K562 (cell line): ENCODE measurements at regions not wholly inside any gene's neighbourhood (a gene's known extent, or its start where the extent isn't known, plus 50 kb on each side); places are given as distances from the start of the nearest gene placed in this dataset.

Experiments
- ATAC-seq: fragments of 200-7000 bp; cut with Tn5 transposase; 3 replicates; pipeline ENCODE4 v1.9.1; 2020; ENCODE audit warnings: moderate library complexity
- BruUV-seq: library from RNA; stranded (reverse); fragments of 400-500 nt; replicated peaks from 2 replicates; lab custom pipeline; 2021; lab: Mats Ljungman, UMichigan
- CTCF ChIA-PET: fragments of 300-600 bp; formaldehyde crosslinking; extraction: SDS; loops from one replicate; lab custom pipeline; 2021; ENCODE audit warnings: low intra/inter-chr PET ratio; lab: Yijun Ruan, JAX
- POLR2A ChIA-PET: fragments of 300-600, 350-650 bp; sonication (Branson Sonifier 250); formaldehyde crosslinking; extraction: SDS; loops from one replicate; lab custom pipeline; 2021; ENCODE audit warnings: antibody characterized with exemption, inconsistent platforms; lab: Yijun Ruan, JAX
- DNase-seq, 4 experiments: peaks; one replicate each; pipeline versions ENCODE4 v3.0.0 to v3.0.0-alpha.2; 2011 to 2018; ENCODE audit warnings: low spot score in 3 of 4, mixed read lengths in 3 of 4; ENCODE audit errors: extremely low read depth in 1 of 4
- FAIRE-seq: peaks from 2 replicates; lab custom pipeline; 2011; peaks lifted over from hg19 to GRCh38; lab: Jason Lieb, UNC
- H2AFZ ChIP-seq: 2 replicates; pipeline ENCODE4 v1.6.0; 2011; ENCODE audit warnings: low read depth, low read length, control low read depth, inconsistent platforms
- H3K27ac ChIP-seq: fragments of 200-600 bp; 3 replicates; pipeline ENCODE4 v1.8.0; 2011; ENCODE audit warnings: low read depth, mild to moderate bottlenecking, control low read depth, inconsistent platforms, low read length, moderate library complexity, mixed read lengths; ENCODE audit errors: extremely low read depth
- H3K27me3 ChIP-seq, 2 experiments: fragments of 300-600 bp in 1 of 2; 2 replicates in 1 of 2; 3 replicates in 1 of 2; pipeline versions ENCODE4 v1.6.0 to v1.8.0; 2011; ENCODE audit warnings: inconsistent platforms in 2 of 2, low read length in 2 of 2, mild to moderate bottlenecking in 1 of 2, mixed read lengths in 1 of 2, moderate library complexity in 1 of 2; ENCODE audit not compliant: control insufficient read depth in 2 of 2, insufficient read depth in 2 of 2
- H3K36me3 ChIP-seq: fragments of 300-600 bp; 3 replicates; pipeline ENCODE4 v1.8.0; 2011; ENCODE audit warnings: mild to moderate bottlenecking, low read length, inconsistent platforms; ENCODE audit not compliant: control insufficient read depth, insufficient read depth
- H3K4me1 ChIP-seq, 2 experiments: fragments of 200-600 bp in 1 of 2; replicated peaks in 1 of 2; 2 replicates in 1 of 2; 3 replicates in 1 of 2; pipeline versions ENCODE4 v1.5.1 to v1.8.0; 2011; ENCODE audit warnings: inconsistent platforms in 2 of 2, low read length in 2 of 2, mild to moderate bottlenecking in 1 of 2, mixed read lengths in 1 of 2, moderate library complexity in 1 of 2; ENCODE audit not compliant: control insufficient read depth in 2 of 2, insufficient read depth in 2 of 2
- H3K4me2 ChIP-seq: 2 replicates; pipeline ENCODE4 v1.6.1; 2011; ENCODE audit warnings: low read length, control low read depth, inconsistent platforms, mixed read lengths; ENCODE audit not compliant: insufficient read depth
- H3K4me3 ChIP-seq: fragments of 200-600 bp; sonication (generic), shearing (Covaris generic); 2 replicates; pipeline ENCODE4 v1.5.1; 2016; ENCODE audit warnings: control low read depth, inconsistent platforms
- H3K79me2 ChIP-seq: fragments of 200-600 bp; 3 replicates; pipeline ENCODE4 v1.8.0; 2011; ENCODE audit warnings: low read length, inconsistent platforms; ENCODE audit not compliant: control insufficient read depth, insufficient read depth
- H3K9ac ChIP-seq, 2 experiments: 2 replicates each; pipeline versions ENCODE4 v1.6.0 to v1.6.1; 2011; ENCODE audit warnings: low read depth in 2 of 2, low read length in 2 of 2, control low read depth in 1 of 2, inconsistent platforms in 1 of 2, mild to moderate bottlenecking in 1 of 2, mixed read lengths in 1 of 2; ENCODE audit not compliant: insufficient read depth in 1 of 2
- H3K9me1 ChIP-seq: one replicate; pipeline ENCODE4 v1.6.0; 2011; ENCODE audit warnings: inconsistent platforms, mild to moderate bottlenecking, low read length, moderate library complexity; ENCODE audit not compliant: control insufficient read depth, insufficient read depth
- H3K9me3 ChIP-seq: replicated peaks from 2 replicates; pipeline ENCODE4 v1.5.1; 2011; ENCODE audit warnings: low read depth, low read length, inconsistent platforms; ENCODE audit not compliant: control insufficient read depth, insufficient read depth
- H4K20me1 ChIP-seq: replicated peaks from 2 replicates; pipeline ENCODE4 v1.6.1; 2011; ENCODE audit warnings: low read length, inconsistent platforms, mixed read lengths; ENCODE audit not compliant: control insufficient read depth, insufficient read depth
- FOS ChIP-seq: IDR thresholded peaks from 3 replicates; pipeline ENCODE4 v1.6.1; 2011; ENCODE audit not compliant: insufficient read length; ENCODE audit errors: extremely low read depth
- JUN ChIP-seq, 2 experiments: sonication (generic) in 1 of 2; formaldehyde crosslinking in 1 of 2; IDR thresholded peaks; 2 replicates each; pipeline versions ENCODE4 v1.6.1 to v1.8.0; 2012 to 2022; ENCODE audit warnings: borderline replicate concordance in 2 of 2, mild to moderate bottlenecking in 2 of 2, improper control_type of control experiment in 1 of 2, low read depth in 1 of 2, low read length in 1 of 2, missing genetic modification reagents in 1 of 2
- PHTF2 ChIP-seq: fragments of 250-450 bp; sonication (Bioruptor Pico); IDR thresholded peaks from 2 replicates; pipeline ENCODE4 v1.5.0; 2021; ENCODE audit warnings: mild to moderate bottlenecking
- POU5F1 ChIP-seq: fragments of 150-350 bp; IDR thresholded peaks from 2 replicates; pipeline ENCODE4 v1.6.1; 2014; ENCODE audit warnings: borderline replicate concordance, low read length, low read depth, mild to moderate bottlenecking; ENCODE audit not compliant: partially characterized antibody
- PRMT5 ChIP-seq: sonication (generic); formaldehyde crosslinking; IDR thresholded peaks from 2 replicates; pipeline ENCODE4 v1.5.0; 2020; ENCODE audit warnings: missing genetic modification reagents
- RAD51 ChIP-seq: fragments of 450-650 bp; IDR thresholded peaks from 2 replicates; pipeline ENCODE4 v1.7.1; 2016; ENCODE audit warnings: low read depth, mild to moderate bottlenecking, borderline replicate concordance
- RBM15 ChIP-seq: fragments of 200-400 bp; formaldehyde crosslinking; IDR thresholded peaks from 2 replicates; pipeline ENCODE4 v1.6.1; 2018; ENCODE audit warnings: mild to moderate bottlenecking, low read length, moderate library complexity; ENCODE audit not compliant: insufficient read depth
- RBM34 ChIP-seq: fragments of 200-400 bp; formaldehyde crosslinking; IDR thresholded peaks from 2 replicates; pipeline ENCODE4 v1.6.1; 2018; ENCODE audit warnings: low read length, borderline replicate concordance; ENCODE audit not compliant: insufficient read depth
- XRCC5 ChIP-seq: fragments of 200-400 bp; formaldehyde crosslinking; IDR thresholded peaks from 2 replicates; pipeline ENCODE4 v1.6.1; 2017; ENCODE audit warnings: low read depth, mild to moderate bottlenecking, low read length
- ZNF165 ChIP-seq: fragments of 250-450 bp; sonication (Bioruptor Pico); IDR thresholded peaks from 2 replicates; pipeline ENCODE4 v1.4.0; 2020; ENCODE audit warnings: borderline replicate concordance
- ZNF184 ChIP-seq: sonication (generic); formaldehyde crosslinking; IDR thresholded peaks from 2 replicates; pipeline ENCODE4 v1.5.0; 2020; ENCODE audit warnings: missing genetic modification reagents
- ZNF217 ChIP-seq: sonication (generic); formaldehyde crosslinking; IDR thresholded peaks from 2 replicates; pipeline ENCODE4 v1.8.0; 2022; ENCODE audit warnings: mild to moderate bottlenecking, missing genetic modification reagents
- ZNF445 ChIP-seq: fragments of 250-450 bp; sonication (Bioruptor Pico); IDR thresholded peaks from 2 replicates; pipeline ENCODE4 v1.4.0; 2020; ENCODE audit warnings: low read depth, mild to moderate bottlenecking, moderate library complexity
- WGBS: fragments of 100-300 bp; shearing (Covaris generic); methylation state at CpG from one replicate; pipeline ENCODE4 v1.1.6; 2016; ENCODE audit warnings: low coverage, mixed read lengths; ENCODE audit not compliant: insufficient coverage; ENCODE audit errors: missing lambda C conversion rate; 5-methylcytosine and 5-hydroxymethylcytosine counted together
- in situ Hi-C: fragments of 300-500 bp; cut with MboI; formaldehyde crosslinking; loops from 4 replicates; pipeline ENCODE4 v1.15.0; 2018; ENCODE audit warnings: inconsistent platforms, mixed read lengths
- intact Hi-C: fragments of 100-400 bp; cut with micrococcal nuclease; formaldehyde crosslinking; loops from 2 replicates; pipeline ENCODE4 v1.14.2; 2022
- TF ChIP-seq, protein P1 (sequence below): sonication (generic); formaldehyde crosslinking; IDR thresholded peaks from 2 replicates; pipeline ENCODE4 v1.8.1; 2022; ENCODE audit warnings: missing genetic modification reagents
- TF ChIP-seq, protein P2 (sequence below), 3 experiments: fragments of 200-800 bp in 1 of 3; fragments of 250-450 bp in 1 of 3; fragments of 450-650 bp in 1 of 3; sonication (Bioruptor Pico) in 1 of 3; sonication (Bioruptor generic) in 1 of 3; formaldehyde crosslinking in 1 of 3; IDR thresholded peaks; 2 replicates each; pipeline versions ENCODE4 v1.6.1 to v1.8.0; 2016 to 2022; ENCODE audit warnings: mild to moderate bottlenecking in 2 of 3, missing genetic modification characterization in 2 of 3, missing compliant biosample characterization in 1 of 3, moderate library complexity in 1 of 3
- TF ChIP-seq, protein P3 (sequence below): fragments of 450-650 bp; formaldehyde crosslinking; IDR thresholded peaks from 2 replicates; pipeline ENCODE4 v1.4.0; 2022; ENCODE audit warnings: missing genetic modification characterization

DNA sequence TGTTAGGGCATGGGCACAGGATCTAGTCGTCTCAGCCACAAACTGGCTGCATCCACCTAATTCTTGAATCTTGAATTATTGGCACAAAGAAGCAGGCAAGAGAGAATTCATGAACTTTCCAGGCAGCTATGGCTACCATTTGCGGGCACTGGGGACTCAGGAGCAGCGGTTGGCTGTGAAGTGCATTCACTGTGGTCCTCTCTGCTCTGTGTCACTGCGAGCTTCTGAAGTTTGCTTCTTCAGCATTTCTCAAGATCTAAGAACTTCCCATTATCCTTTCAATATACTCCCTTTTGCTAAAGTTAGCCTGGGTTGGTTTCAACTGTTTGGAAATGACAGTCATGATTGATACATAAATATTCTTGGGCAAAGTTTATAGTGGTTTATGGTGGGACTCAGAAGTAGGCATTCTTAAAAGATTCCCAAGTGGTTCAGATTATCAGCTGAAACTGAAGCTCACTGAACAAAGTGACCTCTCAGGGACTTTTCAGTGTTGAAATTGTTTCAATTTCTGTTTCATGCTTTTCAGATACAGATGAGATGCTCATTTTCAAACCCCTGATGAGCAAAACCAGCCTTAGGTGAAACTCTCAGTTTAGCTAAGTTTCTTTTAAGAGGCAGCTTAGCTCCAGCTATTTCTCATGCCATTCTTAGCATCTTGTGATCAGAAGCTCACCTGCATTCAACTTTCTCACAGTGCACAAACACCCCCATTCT is 1258.3 kb upstream of the GYPC start:
- Histone ChIP-seq H4K20me1 (no peaks in the 10 kb centered on the region), H3K79me2 (no peaks in the 10 kb centered on the region), H3K4me1 (no peaks in the 10 kb centered on the region), H3K4me3 (no peak overlapping the region), H3K4me2 (no peak overlapping the region), H3K27ac (no peak overlapping the region), H3K9me1 (no peaks in the 10 kb centered on the region), H2AFZ (no peak overlapping the region), H3K27me3 (no peaks in the 10 kb centered on the region), H3K9ac (no peak overlapping the region), H3K36me3 (no peaks in the 10 kb centered on the region), H3K9me3 (no peaks in the 10 kb centered on the region)
- in situ Hi-C loops (no loop called here), intact Hi-C loops (loop anchor here (5.0 kb wide), 1 partner anchor 490 kb away; no protein-coding TSS in a partner anchor)
- ChIA-PET POLR2A (no interaction called here), CTCF (no interaction called here)
- BruUV-seq, result no TSS peak
- TF ChIP-seq FOS (no peak), ZNF445 (CRISPR knock-in tag) (no peak), RBM15 (no peak), RAD51 (no peak), POU5F1 (no peak), RBM34 (no peak), JUN (IDR thresholded peaks at IDR 0.05; ENCODE audit: borderline replicate concordance, low read depth, low read length) (no peak), JUN (CRISPR knock-in tag; IDR thresholded peaks at IDR 0.05; ENCODE audit: borderline replicate concordance) (no peak), PHTF2 (CRISPR knock-in tag) (no peak), ZNF184 (no peak), ZNF165 (CRISPR knock-in tag) (no peak), PRMT5 (CRISPR knock-in tag) (no peak), ZNF217 (no peak), XRCC5 (no peak)
- TF ChIP-seq, protein P1, sequence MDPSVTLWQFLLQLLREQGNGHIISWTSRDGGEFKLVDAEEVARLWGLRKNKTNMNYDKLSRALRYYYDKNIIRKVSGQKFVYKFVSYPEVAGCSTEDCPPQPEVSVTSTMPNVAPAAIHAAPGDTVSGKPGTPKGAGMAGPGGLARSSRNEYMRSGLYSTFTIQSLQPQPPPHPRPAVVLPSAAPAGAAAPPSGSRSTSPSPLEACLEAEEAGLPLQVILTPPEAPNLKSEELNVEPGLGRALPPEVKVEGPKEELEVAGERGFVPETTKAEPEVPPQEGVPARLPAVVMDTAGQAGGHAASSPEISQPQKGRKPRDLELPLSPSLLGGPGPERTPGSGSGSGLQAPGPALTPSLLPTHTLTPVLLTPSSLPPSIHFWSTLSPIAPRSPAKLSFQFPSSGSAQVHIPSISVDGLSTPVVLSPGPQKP (CRISPR knock-in tag), result no peak
- TF ChIP-seq, protein P2, sequence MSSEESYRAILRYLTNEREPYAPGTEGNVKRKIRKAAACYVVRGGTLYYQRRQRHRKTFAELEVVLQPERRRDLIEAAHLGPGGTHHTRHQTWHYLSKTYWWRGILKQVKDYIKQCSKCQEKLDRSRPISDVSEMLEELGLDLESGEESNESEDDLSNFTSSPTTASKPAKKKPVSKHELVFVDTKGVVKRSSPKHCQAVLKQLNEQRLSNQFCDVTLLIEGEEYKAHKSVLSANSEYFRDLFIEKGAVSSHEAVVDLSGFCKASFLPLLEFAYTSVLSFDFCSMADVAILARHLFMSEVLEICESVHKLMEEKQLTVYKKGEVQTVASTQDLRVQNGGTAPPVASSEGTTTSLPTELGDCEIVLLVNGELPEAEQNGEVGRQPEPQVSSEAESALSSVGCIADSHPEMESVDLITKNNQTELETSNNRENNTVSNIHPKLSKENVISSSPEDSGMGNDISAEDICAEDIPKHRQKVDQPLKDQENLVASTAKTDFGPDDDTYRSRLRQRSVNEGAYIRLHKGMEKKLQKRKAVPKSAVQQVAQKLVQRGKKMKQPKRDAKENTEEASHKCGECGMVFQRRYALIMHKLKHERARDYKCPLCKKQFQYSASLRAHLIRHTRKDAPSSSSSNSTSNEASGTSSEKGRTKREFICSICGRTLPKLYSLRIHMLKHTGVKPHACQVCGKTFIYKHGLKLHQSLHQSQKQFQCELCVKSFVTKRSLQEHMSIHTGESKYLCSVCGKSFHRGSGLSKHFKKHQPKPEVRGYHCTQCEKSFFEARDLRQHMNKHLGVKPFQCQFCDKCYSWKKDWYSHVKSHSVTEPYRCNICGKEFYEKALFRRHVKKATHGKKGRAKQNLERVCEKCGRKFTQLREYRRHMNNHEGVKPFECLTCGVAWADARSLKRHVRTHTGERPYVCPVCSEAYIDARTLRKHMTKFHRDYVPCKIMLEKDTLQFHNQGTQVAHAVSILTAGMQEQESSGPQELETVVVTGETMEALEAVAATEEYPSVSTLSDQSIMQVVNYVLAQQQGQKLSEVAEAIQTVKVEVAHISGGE (CRISPR knock-in tag; IDR thresholded peaks at IDR 0.05), result no peak
- TF ChIP-seq, protein P3, sequence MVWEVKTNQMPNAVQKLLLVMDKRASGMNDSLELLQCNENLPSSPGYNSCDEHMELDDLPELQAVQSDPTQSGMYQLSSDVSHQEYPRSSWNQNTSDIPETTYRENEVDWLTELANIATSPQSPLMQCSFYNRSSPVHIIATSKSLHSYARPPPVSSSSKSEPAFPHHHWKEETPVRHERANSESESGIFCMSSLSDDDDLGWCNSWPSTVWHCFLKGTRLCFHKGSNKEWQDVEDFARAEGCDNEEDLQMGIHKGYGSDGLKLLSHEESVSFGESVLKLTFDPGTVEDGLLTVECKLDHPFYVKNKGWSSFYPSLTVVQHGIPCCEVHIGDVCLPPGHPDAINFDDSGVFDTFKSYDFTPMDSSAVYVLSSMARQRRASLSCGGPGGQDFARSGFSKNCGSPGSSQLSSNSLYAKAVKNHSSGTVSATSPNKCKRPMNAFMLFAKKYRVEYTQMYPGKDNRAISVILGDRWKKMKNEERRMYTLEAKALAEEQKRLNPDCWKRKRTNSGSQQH, result no peak
- no peak for DNase-seq
- FAIRE-seq, result no peak
- WGBS, result 1% methylated on average over 4 of the region's 4 CpGs
- ATAC-seq, result no peak
